ENCODE measurements at regions not wholly inside any gene's neighbourhood (a gene's known extent, or its start where the extent isn't known, plus 50 kb on each side); places are given as distances from the start of the nearest gene placed in this dataset.

- DNase-seq, result no peak
These were observed 304.8 kb downstream of the IRF8 start for GRCh38 chr16:86203557-86204275.

GRCh38 chr16:86205521-86206245 lies 304.6 kb upstream of the FOXF1 start:
- no peak for DNase-seq

GRCh38 chr16:86207350-86207749 lies 303.0 kb upstream of the FOXF1 start:
- DNase-seq, result no peak

- no peak for DNase-seq
These were observed 301.1 kb upstream of the FOXF1 start for GRCh38 chr16:86209202-86209601.

- DNase-seq, result no peak
These were observed 299.7 kb upstream of the FOXF1 start for GRCh38 chr16:86210403-86211193.

- no peak for DNase-seq
These were observed 299.1 kb upstream of the FOXF1 start for GRCh38 chr16:86211265-86211664.

- no peak for DNase-seq
These were observed 298.5 kb upstream of the FOXF1 start for GRCh38 chr16:86211800-86212199.

GRCh38 chr16:86212706-86213436 lies 297.5 kb upstream of the FOXF1 start:
- DNase-seq, result no peak

- no peak for DNase-seq
These were observed 296.7 kb upstream of the FOXF1 start for GRCh38 chr16:86213437-86214205.

GRCh38 chr16:86214326-86215232 lies 295.7 kb upstream of the FOXF1 start:
- DNase-seq, result no peak

GRCh38 chr16:86215233-86215978 lies 294.9 kb upstream of the FOXF1 start:
- no peak for DNase-seq

GRCh38 chr16:86215979-86216585 lies 294.2 kb upstream of the FOXF1 start:
- no peak for DNase-seq

GRCh38 chr16:86216591-86216990 lies 293.7 kb upstream of the FOXF1 start:
- no peak for DNase-seq

- no peak for DNase-seq
These were observed 293.1 kb upstream of the FOXF1 start for GRCh38 chr16:86217001-86217890.

- DNase-seq, result no peak
These were observed 292.4 kb upstream of the FOXF1 start for GRCh38 chr16:86217891-86218270.

GRCh38 chr16:86218479-86219170 lies 291.7 kb upstream of the FOXF1 start:
- no peak for DNase-seq

- DNase-seq, result no peak
These were observed 290.5 kb upstream of the FOXF1 start for GRCh38 chr16:86219655-86220445.
